ENCODE measurements at regions not wholly inside any gene's neighbourhood (a gene's known extent, or its start where the extent isn't known, plus 50 kb on each side); places are given as distances from the start of the nearest gene placed in this dataset.
A peak's percentile ranks its signal among the peaks of the same experiment; 100 is the strongest.

- Mint-ChIP-seq H3K4me3 (no peak overlapping the region), H3K4me1 (peaks cover 15% of the 10 kb centered on the region), H3K27me3 (ENCODE audit: insufficient read depth, low read depth) (peaks cover 14% of the 10 kb centered on the region), H3K36me3 (no peaks in the 10 kb centered on the region), H3K9me3 (peaks cover 6% of the 10 kb centered on the region), H3K27ac (peak overlapping the region; percentile 39)
- no peak overlapping the region for H3K27ac ChIP-seq
- no peaks in the 10 kb centered on the region for H3K79me2 ChIP-seq (ENCODE audit: low read depth)
- no peak for TF ChIP-seq EZH2phosphoT487 (IDR thresholded peaks at IDR 0.05)
- TF ChIP-seq CTCF (IDR thresholded peaks at IDR 0.05) = no peak
- no peak for TF ChIP-seq EZH2 (IDR thresholded peaks at IDR 0.05)
- no peaks in the 10 kb centered on the region for H3K36me3 ChIP-seq
- no peaks in the 10 kb centered on the region for H3F3A ChIP-seq (ENCODE audit: low read depth)
- H4K20me1 ChIP-seq (ENCODE audit: low read depth) = no peaks in the 10 kb centered on the region
- no peak overlapping the region for H3K4me2 ChIP-seq
- H3K4me1 ChIP-seq = no peaks in the 10 kb centered on the region
- DNase-seq (ENCODE audit: low spot score) = no peak
- no peak overlapping the region for H3K4me3 ChIP-seq
- peaks cover 4% of the 10 kb centered on the region for H3K9me3 ChIP-seq (ENCODE audit: low read depth)
- no peak overlapping the region for H2AFZ ChIP-seq (replicated peaks)
- H3K9ac ChIP-seq = no peak overlapping the region
- H3K27me3 ChIP-seq = no peaks in the 10 kb centered on the region
These were observed 336.4 kb downstream of the CDH26 start for GRCh38 chr20:60294632-60295031.

GRCh38 chr20:60295214-60295613 is 337.0 kb downstream of the CDH26 start:
- Histone ChIP-seq H3K27me3 (no peaks in the 10 kb centered on the region), H3K27ac (no peak overlapping the region), H2AFZ (replicated peaks) (no peak overlapping the region), H4K20me1 (ENCODE audit: low read depth) (no peaks in the 10 kb centered on the region), H3K9me3 (ENCODE audit: low read depth) (peaks cover under 1% of the 10 kb centered on the region), H3K9ac (no peak overlapping the region), H3K4me1 (no peaks in the 10 kb centered on the region), H3K4me3 (no peak overlapping the region), H3F3A (ENCODE audit: low read depth) (no peaks in the 10 kb centered on the region), H3K4me2 (no peak overlapping the region), H3K36me3 (no peaks in the 10 kb centered on the region), H3K79me2 (ENCODE audit: low read depth) (no peaks in the 10 kb centered on the region)
- no peak overlapping the region for H3K27ac Mint-ChIP-seq
- no peak for DNase-seq (ENCODE audit: low spot score)
- TF ChIP-seq CTCF (IDR thresholded peaks at IDR 0.05) = no peak
- peaks cover 14% of the 10 kb centered on the region for H3K27me3 Mint-ChIP-seq (ENCODE audit: insufficient read depth, low read depth)
- no peaks in the 10 kb centered on the region for H3K36me3 Mint-ChIP-seq
- peaks cover 6% of the 10 kb centered on the region for H3K9me3 Mint-ChIP-seq
- H3K4me3 Mint-ChIP-seq = no peak overlapping the region
- H3K4me1 Mint-ChIP-seq = peaks cover 15% of the 10 kb centered on the region

GRCh38 chr20:60297649-60298048 is 339.4 kb downstream of the CDH26 start:
- no peaks in the 10 kb centered on the region for H3K4me1 ChIP-seq
- peaks cover 8% of the 10 kb centered on the region for H3K27me3 Mint-ChIP-seq (ENCODE audit: insufficient read depth, low read depth)
- no peaks in the 10 kb centered on the region for H3F3A ChIP-seq (ENCODE audit: low read depth)
- no peak overlapping the region for H3K4me3 Mint-ChIP-seq
- H3K9me3 ChIP-seq (ENCODE audit: low read depth) = no peaks in the 10 kb centered on the region
- no peak overlapping the region for H3K27ac Mint-ChIP-seq
- H3K27me3 ChIP-seq = no peaks in the 10 kb centered on the region
- H2AFZ ChIP-seq (replicated peaks) = no peak overlapping the region
- TF ChIP-seq CTCF (IDR thresholded peaks at IDR 0.05) (no peak), EZH2phosphoT487 (IDR thresholded peaks at IDR 0.05) (no peak), EZH2 (IDR thresholded peaks at IDR 0.05) (no peak)
- no peak for DNase-seq (ENCODE audit: low spot score)
- H3K36me3 ChIP-seq = no peaks in the 10 kb centered on the region
- no peak overlapping the region for H3K27ac ChIP-seq
- no peaks in the 10 kb centered on the region for H3K79me2 ChIP-seq (ENCODE audit: low read depth)
- H3K9ac ChIP-seq = no peak overlapping the region
- H3K4me2 ChIP-seq = no peak overlapping the region
- no peak overlapping the region for H3K4me3 ChIP-seq
- H3K9me3 Mint-ChIP-seq = no peaks in the 10 kb centered on the region
- H4K20me1 ChIP-seq (ENCODE audit: low read depth) = no peaks in the 10 kb centered on the region
- H3K36me3 Mint-ChIP-seq = no peaks in the 10 kb centered on the region
- H3K4me1 Mint-ChIP-seq = peaks cover 14% of the 10 kb centered on the region

- Histone ChIP-seq H3F3A (ENCODE audit: low read depth) (no peaks in the 10 kb centered on the region), H3K4me1 (no peaks in the 10 kb centered on the region), H3K79me2 (ENCODE audit: low read depth) (no peaks in the 10 kb centered on the region), H4K20me1 (ENCODE audit: low read depth) (no peaks in the 10 kb centered on the region), H3K4me2 (no peak overlapping the region), H2AFZ (replicated peaks) (no peak overlapping the region), H3K27ac (no peak overlapping the region), H3K36me3 (no peaks in the 10 kb centered on the region), H3K9me3 (ENCODE audit: low read depth) (no peaks in the 10 kb centered on the region), H3K27me3 (no peaks in the 10 kb centered on the region), H3K4me3 (no peak overlapping the region), H3K9ac (no peak overlapping the region)
- Mint-ChIP-seq H3K27ac (no peak overlapping the region), H3K36me3 (no peaks in the 10 kb centered on the region), H3K4me1 (peaks cover 9% of the 10 kb centered on the region), H3K4me3 (no peak overlapping the region), H3K9me3 (no peaks in the 10 kb centered on the region), H3K27me3 (ENCODE audit: insufficient read depth, low read depth) (peaks cover 8% of the 10 kb centered on the region)
- no peak for DNase-seq (ENCODE audit: low spot score)
- no peak for TF ChIP-seq EZH2phosphoT487 (IDR thresholded peaks at IDR 0.05)
- no peak for TF ChIP-seq CTCF (IDR thresholded peaks at IDR 0.05)
- TF ChIP-seq EZH2 (IDR thresholded peaks at IDR 0.05) = no peak
These were observed 340.4 kb downstream of the CDH26 start for GRCh38 chr20:60298647-60299046.
